ENCODE measurements at regions not wholly inside any gene's neighbourhood (a gene's known extent, or its start where the extent isn't known, plus 50 kb on each side); places are given as distances from the start of the nearest gene placed in this dataset.

DNA sequence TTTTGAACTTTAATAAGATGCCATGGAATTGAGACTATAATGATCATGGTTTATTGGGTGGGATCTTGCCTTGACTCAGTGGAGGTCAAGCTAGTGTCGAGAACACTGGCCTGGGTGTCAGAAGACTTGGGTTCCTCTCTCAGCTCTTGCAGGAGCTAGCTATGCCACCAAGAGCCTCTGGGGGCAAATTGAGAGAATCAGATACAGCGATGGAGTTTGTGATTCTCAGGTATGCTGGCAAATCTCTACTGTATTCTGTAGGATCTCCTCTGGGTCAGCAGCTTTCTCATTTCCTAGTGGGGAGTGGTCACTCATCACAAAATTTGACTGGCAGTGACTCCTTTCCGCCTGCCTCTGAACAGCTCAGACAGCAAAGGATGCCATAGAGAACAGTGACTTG, 477.0 kb downstream of the RNF144A start:
- Mint-ChIP-seq H3K27me3 (peaks cover 7% of the 10 kb centered on the region), H3K4me1 (no peaks in the 10 kb centered on the region), H3K36me3 (no peaks in the 10 kb centered on the region), H3K27ac (no peak overlapping the region), H3K9me3 (no peaks in the 10 kb centered on the region), H3K4me3 (no peak overlapping the region)
- ATAC-seq = no peak

GRCh38 chr2:7400628-7401027, 483.4 kb downstream of the RNF144A start:
- Mint-ChIP-seq H3K27ac (no peak overlapping the region), H3K27me3 (peaks cover 14% of the 10 kb centered on the region), H3K9me3 (no peaks in the 10 kb centered on the region)

GRCh38 chr2:7403092-7403775, 486.0 kb downstream of the RNF144A start:
- H3K4me1 Mint-ChIP-seq = no peaks in the 10 kb centered on the region
- ATAC-seq = no peak
- H3K27me3 Mint-ChIP-seq = peaks cover 6% of the 10 kb centered on the region
- no peak overlapping the region for H3K27ac Mint-ChIP-seq
- H3K4me3 Mint-ChIP-seq = no peak overlapping the region
- no peaks in the 10 kb centered on the region for H3K36me3 Mint-ChIP-seq
- H3K9me3 Mint-ChIP-seq = no peaks in the 10 kb centered on the region

More at GRCh38 chr2:7400628-7401027, 483.4 kb downstream of the RNF144A start:
- no peaks in the 10 kb centered on the region for H3K36me3 Mint-ChIP-seq
- H3K4me3 Mint-ChIP-seq = no peak overlapping the region
- no peak for ATAC-seq
- no peaks in the 10 kb centered on the region for H3K4me1 Mint-ChIP-seq

DNA sequence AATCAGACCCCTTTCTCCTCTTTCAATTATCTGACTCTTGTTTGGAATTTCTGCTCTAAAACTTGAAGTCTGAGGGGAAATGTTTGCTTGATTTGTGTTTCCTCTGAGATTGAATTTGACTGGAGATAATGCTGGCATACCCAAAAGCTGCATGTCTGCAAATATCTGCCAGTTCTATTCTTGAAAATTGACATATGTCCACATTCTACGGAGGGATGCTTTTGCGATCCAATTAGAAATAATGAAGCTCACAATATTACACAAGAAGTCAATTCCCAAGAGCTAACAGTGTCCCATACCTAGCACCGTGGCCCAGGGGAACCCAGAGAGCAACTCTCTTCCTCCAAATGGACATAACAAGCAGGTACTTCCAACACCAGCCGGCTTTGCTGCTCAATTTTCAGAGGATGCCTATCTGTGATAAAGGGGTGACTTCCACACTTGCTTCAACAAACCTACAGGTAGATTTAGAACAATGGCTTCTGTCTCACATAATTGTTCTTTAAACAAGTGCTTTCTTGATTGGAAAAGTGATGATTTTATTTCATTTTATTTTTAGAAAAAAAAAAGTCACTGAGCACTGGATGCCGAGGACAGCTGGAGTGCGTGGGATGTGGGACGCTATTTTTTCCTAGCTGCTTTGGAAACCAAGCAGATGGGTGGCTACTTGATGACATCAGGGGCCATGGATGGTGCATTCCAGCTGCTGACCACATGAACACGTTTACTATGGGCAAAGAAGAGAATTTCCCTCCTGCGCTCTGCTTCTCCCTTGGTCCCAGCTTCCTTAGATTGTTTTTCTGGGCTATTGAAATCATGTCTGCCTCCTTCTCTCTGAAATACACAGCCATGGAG, 488.9 kb downstream of the RNF144A start:
- no peak overlapping the region for H3K27ac Mint-ChIP-seq
- ATAC-seq = no peak
- no peaks in the 10 kb centered on the region for H3K36me3 Mint-ChIP-seq
- H3K4me3 Mint-ChIP-seq = no peak overlapping the region
- H3K9me3 Mint-ChIP-seq = no peaks in the 10 kb centered on the region
- no peaks in the 10 kb centered on the region for H3K4me1 Mint-ChIP-seq
- peaks cover 6% of the 10 kb centered on the region for H3K27me3 Mint-ChIP-seq

- peaks cover 6% of the 10 kb centered on the region for H3K27me3 Mint-ChIP-seq
- ATAC-seq = no peak
- H3K9me3 Mint-ChIP-seq = no peaks in the 10 kb centered on the region
Observed at GRCh38 chr2:7407001-7407400, 489.8 kb downstream of the RNF144A start.

DNA sequence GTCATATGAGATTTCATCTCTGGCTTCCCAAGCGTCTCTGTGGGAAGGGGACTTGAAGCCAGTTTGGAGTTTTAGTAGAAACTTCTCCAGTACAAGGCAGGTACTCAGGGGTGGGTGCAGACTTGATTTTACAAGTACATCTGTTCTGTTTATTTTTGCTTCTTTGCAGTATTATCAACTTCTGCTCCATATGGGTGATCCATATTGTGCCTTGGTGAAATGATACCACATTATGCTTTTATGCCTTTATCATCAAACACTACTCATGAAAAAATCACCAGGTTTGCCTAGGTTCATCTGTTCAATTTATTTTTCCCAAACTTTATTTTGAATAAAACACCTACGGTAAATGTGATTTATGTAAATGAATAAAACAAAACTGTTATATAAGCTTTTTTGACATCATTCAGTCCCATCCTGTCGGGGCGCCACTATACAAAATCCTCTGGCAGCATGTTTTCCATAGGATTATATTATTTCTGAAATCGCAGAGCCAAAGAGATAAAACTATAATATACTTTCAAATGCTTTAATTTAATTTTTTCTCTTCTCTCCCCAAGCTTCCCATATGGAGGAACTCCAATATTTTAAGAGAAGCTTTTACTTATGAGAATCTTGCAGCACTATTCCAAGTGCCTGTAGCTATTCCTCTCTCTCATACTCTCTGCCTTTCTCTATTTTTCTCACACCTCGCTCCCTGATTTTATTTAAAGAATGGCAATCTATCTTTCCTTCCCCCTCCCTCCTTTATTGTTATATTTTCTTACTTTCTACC, 490.9 kb downstream of the RNF144A start:
- H3K4me1 Mint-ChIP-seq = no peaks in the 10 kb centered on the region
- no peaks in the 10 kb centered on the region for H3K9me3 Mint-ChIP-seq
- no peak overlapping the region for H3K27ac Mint-ChIP-seq
- ATAC-seq = no peak
- no peaks in the 10 kb centered on the region for H3K27me3 Mint-ChIP-seq
- H3K4me3 Mint-ChIP-seq = no peak overlapping the region
- H3K36me3 Mint-ChIP-seq = no peaks in the 10 kb centered on the region

More at GRCh38 chr2:7407001-7407400, 489.8 kb downstream of the RNF144A start:
- no peaks in the 10 kb centered on the region for H3K36me3 Mint-ChIP-seq
- H3K27ac Mint-ChIP-seq = no peak overlapping the region
- no peak overlapping the region for H3K4me3 Mint-ChIP-seq
- no peaks in the 10 kb centered on the region for H3K4me1 Mint-ChIP-seq

GRCh38 chr2:7411691-7412090, 494.5 kb downstream of the RNF144A start:
- H3K36me3 Mint-ChIP-seq = no peaks in the 10 kb centered on the region
- no peaks in the 10 kb centered on the region for H3K9me3 Mint-ChIP-seq
- H3K4me1 Mint-ChIP-seq = no peaks in the 10 kb centered on the region

GRCh38 chr2:7417845-7418742, 500.9 kb downstream of the RNF144A start:
- H3K27ac Mint-ChIP-seq = no peak overlapping the region
- H3K4me3 Mint-ChIP-seq = no peak overlapping the region
- ATAC-seq = no peak
- no peaks in the 10 kb centered on the region for H3K9me3 Mint-ChIP-seq
- H3K4me1 Mint-ChIP-seq = no peaks in the 10 kb centered on the region
- no peaks in the 10 kb centered on the region for H3K36me3 Mint-ChIP-seq
- peaks cover 26% of the 10 kb centered on the region for H3K27me3 Mint-ChIP-seq

More at GRCh38 chr2:7411691-7412090, 494.5 kb downstream of the RNF144A start:
- no peak for ATAC-seq
- peaks cover 5% of the 10 kb centered on the region for H3K27me3 Mint-ChIP-seq
- H3K27ac Mint-ChIP-seq = no peak overlapping the region
- H3K4me3 Mint-ChIP-seq = no peak overlapping the region

- Mint-ChIP-seq H3K9me3 (no peaks in the 10 kb centered on the region), H3K36me3 (no peaks in the 10 kb centered on the region), H3K27me3 (peaks cover 29% of the 10 kb centered on the region), H3K4me3 (no peak overlapping the region), H3K27ac (no peak overlapping the region), H3K4me1 (no peaks in the 10 kb centered on the region)
- no peak for ATAC-seq
Observed at GRCh38 chr2:7419186-7419585, 502.0 kb downstream of the RNF144A start.

GRCh38 chr2:7419814-7420311, 502.7 kb downstream of the RNF144A start:
- Mint-ChIP-seq H3K9me3 (no peaks in the 10 kb centered on the region), H3K4me1 (no peaks in the 10 kb centered on the region), H3K27ac (no peak overlapping the region), H3K27me3 (peaks cover 35% of the 10 kb centered on the region), H3K36me3 (no peaks in the 10 kb centered on the region), H3K4me3 (no peak overlapping the region)
- ATAC-seq = no peak

DNA sequence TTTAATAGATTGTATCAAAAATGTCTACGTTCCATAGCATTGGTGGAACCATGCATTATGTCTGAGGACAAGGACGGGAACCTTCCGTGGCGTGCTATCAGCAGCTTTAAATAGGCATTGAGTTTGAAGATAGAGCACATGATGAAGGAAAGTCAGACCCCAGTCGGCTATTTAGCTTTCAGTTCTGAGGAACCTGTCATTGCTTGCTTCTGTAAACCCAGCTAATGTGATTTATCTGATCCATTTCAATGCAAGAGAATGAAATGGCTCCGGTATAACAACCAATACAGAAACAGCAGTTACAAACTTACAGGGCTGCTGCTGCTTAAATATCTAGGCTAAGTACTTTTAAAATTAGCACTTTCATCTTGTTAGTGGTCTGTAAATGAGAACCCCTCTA, 503.3 kb downstream of the RNF144A start:
- peaks cover 42% of the 10 kb centered on the region for H3K27me3 Mint-ChIP-seq
- ATAC-seq = no peak
- H3K27ac Mint-ChIP-seq = no peak overlapping the region
- H3K36me3 Mint-ChIP-seq = no peaks in the 10 kb centered on the region
- H3K4me3 Mint-ChIP-seq = no peak overlapping the region
- H3K4me1 Mint-ChIP-seq = no peaks in the 10 kb centered on the region
- no peaks in the 10 kb centered on the region for H3K9me3 Mint-ChIP-seq

GRCh38 chr2:7424481-7424880, 507.3 kb downstream of the RNF144A start:
- no peak overlapping the region for H3K4me3 Mint-ChIP-seq
- no peak for ATAC-seq
- no peaks in the 10 kb centered on the region for H3K9me3 Mint-ChIP-seq
- H3K27me3 Mint-ChIP-seq = peaks cover 56% of the 10 kb centered on the region
- H3K27ac Mint-ChIP-seq = no peak overlapping the region
- no peaks in the 10 kb centered on the region for H3K36me3 Mint-ChIP-seq
- no peaks in the 10 kb centered on the region for H3K4me1 Mint-ChIP-seq

GRCh38 chr2:7427293-7428060, 510.3 kb downstream of the RNF144A start:
- Mint-ChIP-seq H3K27me3 (peaks cover 70% of the 10 kb centered on the region), H3K9me3 (no peaks in the 10 kb centered on the region), H3K4me3 (no peak overlapping the region), H3K36me3 (no peaks in the 10 kb centered on the region), H3K4me1 (peaks cover 7% of the 10 kb centered on the region), H3K27ac (no peak overlapping the region)
- ATAC-seq = no peak
